SK-N-SH (cell line): ENCODE measurements at regions not wholly inside any gene's neighbourhood (a gene's known extent, or its start where the extent isn't known, plus 50 kb on each side); places are given as distances from the start of the nearest gene placed in this dataset.

Experiments
- CTCF ChIA-PET: fragments of 300-600, 350-600 bp; formaldehyde crosslinking; extraction: SDS; loops from one replicate; lab custom pipeline; 2021; lab: Yijun Ruan, JAX
- POLR2A ChIA-PET: fragments of 350-600 bp; sonication (Branson Sonifier 250); formaldehyde crosslinking; extraction: SDS; loops from one replicate; lab custom pipeline; 2020; ENCODE audit warnings: antibody characterized with exemption, inconsistent platforms; lab: Yijun Ruan, JAX
- DNase-seq: peaks from one replicate; pipeline ENCODE4 v3.0.0; 2012
- H2AFZ ChIP-seq: fragments of 200-600 bp; sonication (generic); 2 replicates; pipeline ENCODE4 v1.8.1; 2016; ENCODE audit warnings: antibody characterized with exemption, mild to moderate bottlenecking, low read depth
- H3F3A ChIP-seq: fragments of 200-600 bp; sonication (generic); replicated peaks from 2 replicates; pipeline ENCODE3; 2016; ENCODE audit warnings: antibody characterized with exemption, mild to moderate bottlenecking; ENCODE audit not compliant: insufficient read depth
- H3K27ac ChIP-seq, 2 experiments: fragments of 200-500 bp in 1 of 2; fragments of 200-600 bp in 1 of 2; sonication (Bioruptor generic) in 1 of 2; sonication (generic), shearing (Covaris generic) in 1 of 2; 2 replicates each; pipeline versions ENCODE4 v1.5.1 to v1.6.1; 2014 to 2016; ENCODE audit warnings: low read depth in 2 of 2, inconsistent platforms in 1 of 2, low read length in 1 of 2, mild to moderate bottlenecking in 1 of 2, mixed read lengths in 1 of 2
- H3K27me3 ChIP-seq: fragments of 200-600 bp; sonication (generic), shearing (Covaris generic); 2 replicates; pipeline ENCODE4 v1.6.1; 2016; ENCODE audit warnings: mixed run types; ENCODE audit not compliant: insufficient read depth
- H3K36me3 ChIP-seq, 2 experiments: fragments of 200-500 bp in 1 of 2; fragments of 200-600 bp in 1 of 2; sonication (Bioruptor generic) in 1 of 2; sonication (generic) in 1 of 2; replicated peaks in 1 of 2; 2 replicates each; pipeline versions ENCODE3 to v1.5.1; 2014 to 2016; ENCODE audit warnings: low read length in 1 of 2, mild to moderate bottlenecking in 1 of 2; ENCODE audit not compliant: insufficient read depth in 2 of 2, control insufficient read depth in 1 of 2
- H3K4me1 ChIP-seq, 2 experiments: fragments of 200-500 bp in 1 of 2; fragments of 200-600 bp in 1 of 2; sonication (Bioruptor generic) in 1 of 2; sonication (generic), shearing (Covaris generic) in 1 of 2; 2 replicates each; pipeline versions ENCODE4 v1.5.1 to v1.6.1; 2014 to 2016; ENCODE audit warnings: low read depth in 1 of 2, low read length in 1 of 2, mixed run types in 1 of 2; ENCODE audit not compliant: insufficient read depth in 2 of 2, control insufficient read depth in 1 of 2
- H3K4me2 ChIP-seq: fragments of 200-600 bp; sonication (generic), shearing (Covaris generic); 2 replicates; pipeline ENCODE4 v1.6.1; 2017; ENCODE audit warnings: mixed run types
- H3K4me3 ChIP-seq, 2 experiments: fragments of 200-500 bp in 1 of 2; fragments of 200-600 bp in 1 of 2; sonication (Bioruptor generic) in 1 of 2; sonication (generic), shearing (Covaris generic) in 1 of 2; 2 replicates each; pipeline versions ENCODE4 v1.5.1 to v1.8.1; 2014 to 2016; ENCODE audit warnings: low read depth in 2 of 2, inconsistent platforms in 1 of 2, low read length in 1 of 2, mild to moderate bottlenecking in 1 of 2, mixed read lengths in 1 of 2, moderate library complexity in 1 of 2
- H3K79me2 ChIP-seq: fragments of 200-600 bp; sonication (generic); 2 replicates; pipeline ENCODE4 v1.8.1; 2017; ENCODE audit warnings: mild to moderate bottlenecking; ENCODE audit not compliant: insufficient read depth
- H3K9ac ChIP-seq: fragments of 200-600 bp; sonication (generic); 2 replicates; pipeline ENCODE4 v1.6.1; 2017; ENCODE audit warnings: mixed run types
- H3K9me2 ChIP-seq: fragments of 200-600 bp; sonication (generic); 2 replicates; pipeline ENCODE4 v1.6.1; 2017; ENCODE audit warnings: mixed run types
- H3K9me3 ChIP-seq: fragments of 200-600 bp; sonication (generic); 2 replicates; pipeline ENCODE4 v1.6.1; 2017; ENCODE audit warnings: mixed run types, mild to moderate bottlenecking, moderate library complexity
- H4K20me1 ChIP-seq: fragments of 200-600 bp; sonication (generic); 2 replicates; pipeline ENCODE4 v1.6.1; 2017; ENCODE audit warnings: mild to moderate bottlenecking, mixed run types; ENCODE audit not compliant: insufficient read depth
- CTCF ChIP-seq: fragments of 200-600 bp; sonication (generic); IDR thresholded peaks from 2 replicates; pipeline ENCODE4 v1.6.1; 2017; ENCODE audit warnings: antibody characterized with exemption, mild to moderate bottlenecking, moderate library complexity
- ELF1 ChIP-seq: IDR thresholded peaks from 2 replicates; pipeline ENCODE4 v1.4.0; 2012
- EP300 ChIP-seq, 2 experiments: IDR thresholded peaks; 2 replicates each; pipeline versions ENCODE4 v1.4.0 to v1.6.1; 2012; ENCODE audit warnings: borderline replicate concordance in 1 of 2, low read depth in 1 of 2, low read length in 1 of 2
- EZH2phosphoT487 ChIP-seq: fragments of 200-600 bp; sonication (generic); IDR thresholded peaks from 2 replicates; pipeline ENCODE4 v1.6.1; 2017; ENCODE audit warnings: low read depth, mixed run types, mild to moderate bottlenecking, antibody characterized with exemption, moderate library complexity, borderline replicate concordance
- GATA2 ChIP-seq: sonication (generic); formaldehyde crosslinking; IDR thresholded peaks from 2 replicates; pipeline ENCODE4 v1.5.0; 2020; ENCODE audit warnings: mild to moderate bottlenecking, missing genetic modification reagents
- IRF3 ChIP-seq: fragments of 150-350 bp; IDR thresholded peaks from 2 replicates; pipeline ENCODE4 v1.6.1; 2016; ENCODE audit warnings: mild to moderate bottlenecking, low read depth, low read length
- JUND ChIP-seq: IDR thresholded peaks from 2 replicates; pipeline ENCODE4 v1.4.0; 2012
- PBX3 ChIP-seq: IDR thresholded peaks from 2 replicates; pipeline ENCODE4; 2012
- POLR2AphosphoS5 ChIP-seq: IDR thresholded peaks from 2 replicates; pipeline ENCODE4 v1.6.1; 2012; ENCODE audit warnings: low read depth, low read length
- RAD21 ChIP-seq: IDR thresholded peaks from 2 replicates; pipeline ENCODE4 v1.6.1; 2012; ENCODE audit warnings: mild to moderate bottlenecking, low read length
- RCOR1 ChIP-seq: fragments of 150-350 bp; IDR thresholded peaks from 2 replicates; pipeline ENCODE4 v1.6.1; 2017; ENCODE audit warnings: antibody characterized with exemption, low read length
- RFX5 ChIP-seq: IDR thresholded peaks from 2 replicates; pipeline ENCODE4 v1.6.1; 2012; ENCODE audit warnings: mild to moderate bottlenecking, improper control_type of control experiment, low read length
- YY1 ChIP-seq: IDR thresholded peaks from 2 replicates; pipeline ENCODE4 v1.4.0; 2012; ENCODE audit warnings: low read depth, mild to moderate bottlenecking
- WGBS: methylation state at CpG from one replicate; pipeline ENCODE4 v1.1.6; 2017; ENCODE audit warnings: low lambda C conversion rate; 5-methylcytosine and 5-hydroxymethylcytosine counted together

GRCh38 chr7:155211761-155212160 is 85.9 kb upstream of the INSIG1 start:
- H3K9me2 ChIP-seq: no peaks in the 10 kb centered on the region
- H4K20me1 ChIP-seq: no peaks in the 10 kb centered on the region
- peaks cover 0 to 13% of the 10 kb centered on the region in 2 experiments; a peak in 1 of 4 replicates for H3K4me1 ChIP-seq
- no peak for TF ChIP-seq YY1
- no peak for TF ChIP-seq POLR2AphosphoS5
- H3K9me3 ChIP-seq: no peaks in the 10 kb centered on the region
- H3K4me2 ChIP-seq: no peak overlapping the region
- no peak overlapping the region for H3K4me3 ChIP-seq
- POLR2A ChIA-PET: no interaction called here
- 73% methylated on average over 2 of the region's 4 CpGs for WGBS
- CTCF ChIA-PET: interaction anchor here (0.9 to 1.5 kb wide), 4 partner anchors 23 to 284 kb away, joined by 3 to 5 read pairs (median 4); no protein-coding TSS in a partner anchor
- no peak for DNase-seq
- no peak overlapping the region for H3K27ac ChIP-seq
- H3K27me3 ChIP-seq: no peaks in the 10 kb centered on the region
- H2AFZ ChIP-seq: no peak overlapping the region
- no peaks in the 10 kb centered on the region for H3K36me3 ChIP-seq
- no peaks in the 10 kb centered on the region for H3F3A ChIP-seq
- no peak overlapping the region for H3K9ac ChIP-seq
- H3K79me2 ChIP-seq: no peaks in the 10 kb centered on the region

DNA sequence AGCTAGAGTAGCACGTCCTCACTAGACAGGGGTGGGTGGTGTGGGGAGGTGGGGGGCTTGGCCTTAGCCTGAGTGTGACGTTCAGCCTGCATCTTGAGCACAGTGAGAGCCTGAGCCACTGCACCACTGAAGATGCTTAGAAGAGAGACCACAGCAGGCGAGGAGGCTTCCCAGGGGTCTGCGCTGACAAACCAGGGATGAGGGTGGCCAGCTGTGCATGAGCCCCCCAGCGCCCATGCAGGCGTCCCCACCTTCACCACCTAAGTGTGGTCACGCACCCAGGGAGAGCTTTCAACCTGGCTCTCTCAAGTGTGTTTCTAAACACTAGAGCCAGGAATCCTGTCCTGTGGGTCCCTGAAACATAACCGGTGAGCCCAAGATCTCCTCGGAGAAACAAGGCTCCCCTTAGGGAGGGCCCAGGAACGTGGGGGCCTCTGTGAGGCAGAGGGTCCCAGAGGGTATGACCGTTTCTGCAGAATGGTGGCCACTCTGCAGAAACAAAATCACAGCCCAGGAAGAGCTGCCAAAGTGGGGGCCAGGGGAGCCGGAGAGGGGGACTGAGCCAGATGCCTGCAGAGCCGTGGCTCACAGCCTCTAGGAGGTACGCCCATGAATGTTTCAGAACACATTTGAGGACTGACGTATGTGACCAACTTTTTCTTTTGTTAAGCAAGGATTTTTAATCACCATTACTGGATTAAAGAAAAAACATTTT is 85.2 kb upstream of the INSIG1 start:
- CTCF ChIA-PET: interaction anchor here (0.6 to 1.5 kb wide), 5 partner anchors 11 to 285 kb away, joined by 3 to 5 read pairs (median 3); no protein-coding TSS in a partner anchor
- no peak overlapping the region for H3K27ac ChIP-seq

More for the DNA sequence above, 85.2 kb upstream of the INSIG1 start:
- no peaks in the 10 kb centered on the region for H3K27me3 ChIP-seq
- POLR2A ChIA-PET: no interaction called here
- H3K4me1 ChIP-seq: peaks cover 0 to 13% of the 10 kb centered on the region in 2 experiments; a peak in 1 of 4 replicates
- H3K36me3 ChIP-seq: no peaks in the 10 kb centered on the region
- no peaks in the 10 kb centered on the region for H4K20me1 ChIP-seq
- H3K9me2 ChIP-seq: no peaks in the 10 kb centered on the region
- no peak overlapping the region for H3K4me2 ChIP-seq
- 76% methylated on average over 13 of the region's 15 CpGs for WGBS
- DNase-seq: no peak
- no peak overlapping the region for H3K4me3 ChIP-seq
- TF ChIP-seq EP300 (IDR thresholded peaks at IDR 0.05; ENCODE audit: borderline replicate concordance in 1 of 2, low read depth in 1 of 2, low read length in 1 of 2) (no peak), IRF3 (no peak), JUND (no peak), RAD21 (no peak), CTCF (no peak), RCOR1 (no peak), EZH2phosphoT487 (no peak), ELF1 (no peak), RFX5 (no peak), PBX3 (no peak), GATA2 (CRISPR knock-in tag) (no peak)
- no peaks in the 10 kb centered on the region for H3K9me3 ChIP-seq
- H3F3A ChIP-seq: no peaks in the 10 kb centered on the region
- no peak overlapping the region for H2AFZ ChIP-seq
- no peaks in the 10 kb centered on the region for H3K79me2 ChIP-seq
- H3K9ac ChIP-seq: no peak overlapping the region
